Ishikawa (cell line): ENCODE measurements at regions not wholly inside any gene's neighbourhood (a gene's known extent, or its start where the extent isn't known, plus 50 kb on each side); places are given as distances from the start of the nearest gene placed in this dataset.

Source experiments
- CREB1 ChIP-seq: IDR thresholded peaks from 2 replicates; pipeline ENCODE4 v1.6.1; 2012; ENCODE audit warnings: low read depth
- EGR1 ChIP-seq: IDR thresholded peaks from 2 replicates; pipeline ENCODE4 v1.6.1; 2012
- EP300 ChIP-seq: IDR thresholded peaks from 2 replicates; pipeline ENCODE4 v1.6.1; 2012; ENCODE audit warnings: borderline replicate concordance
- FOXM1 ChIP-seq: IDR thresholded peaks from 2 replicates; pipeline ENCODE4 v1.6.1; 2012; ENCODE audit warnings: low read depth, borderline replicate concordance
- MAX ChIP-seq: IDR thresholded peaks from 2 replicates; pipeline ENCODE4 v1.6.1; 2012
- RAD21 ChIP-seq: IDR thresholded peaks from 2 replicates; pipeline ENCODE4 v1.6.1; 2012; ENCODE audit warnings: low read depth
- REST ChIP-seq: IDR thresholded peaks from 2 replicates; pipeline ENCODE4 v1.6.1; 2012; ENCODE audit warnings: low read depth, mild to moderate bottlenecking
- TCF12 ChIP-seq: IDR thresholded peaks from 2 replicates; pipeline ENCODE4 v1.6.1; 2012; ENCODE audit warnings: low read depth
- USF1 ChIP-seq: IDR thresholded peaks from 2 replicates; pipeline ENCODE4 v1.6.1; 2012
- YY1 ChIP-seq: IDR thresholded peaks from 2 replicates; pipeline ENCODE4 v1.6.1; 2012; ENCODE audit warnings: low read depth

GRCh38 chr11:130644187-130644586, 195.7 kb downstream of the ADAMTS15 start:
- TF ChIP-seq EP300 (no peak), USF1 (no peak), YY1 (no peak), MAX (no peak), EGR1 (no peak), CREB1 (no peak), TCF12 (no peak), FOXM1 (no peak), RAD21 (no peak), REST (no peak)
